Naive thymus-derived CD4-positive, alpha-beta T cell (primary cell): ENCODE measurements at regions not wholly inside any gene's neighbourhood (a gene's known extent, or its start where the extent isn't known, plus 50 kb on each side); places are given as distances from the start of the nearest gene placed in this dataset.

Source experiments
- ATAC-seq: fragments of 150-1000 bp; cut with Tn5 transposase; 2 replicates; pipeline ENCODE4 v1.10.0; 2021; ENCODE audit warnings: mild to moderate bottlenecking, moderate library complexity
- CTCF ChIA-PET: fragments of 350-600 bp; sonication (Branson Sonifier 250); formaldehyde crosslinking; loops from one replicate; lab custom pipeline; 2021; ENCODE audit warnings: antibody characterized with exemption; lab: Charles Lee
- POLR2A ChIA-PET: fragments of 350-600 bp; sonication (Branson Sonifier 250); formaldehyde crosslinking; loops from one replicate; lab custom pipeline; 2021; ENCODE audit warnings: antibody characterized with exemption, inconsistent platforms; lab: Charles Lee
- DNase-seq, 9 donors: peaks; one replicate each; pipeline versions ENCODE4 v3.0.0 to v3.0.0-alpha.2; 2020 to 2022; ENCODE audit warnings: mixed read lengths in 1 of 9
- H3K27ac ChIP-seq: one replicate; pipeline ENCODE4 v1.7.0; 2013; ENCODE audit warnings: mild to moderate bottlenecking, low read depth, low read length, moderate library complexity
- H3K27me3 ChIP-seq, 2 donors: one replicate each; pipeline ENCODE4 v1.7.0; 2013; ENCODE audit warnings: low read length in 2 of 2, mild to moderate bottlenecking in 2 of 2, moderate library complexity in 2 of 2; ENCODE audit not compliant: control insufficient read depth in 2 of 2, insufficient read depth in 2 of 2
- H3K36me3 ChIP-seq, 3 experiments: 1 replicate in 2 of 3; 2 replicates in 1 of 3; pipeline ENCODE4 v1.7.0; 2013; ENCODE audit warnings: low read length in 3 of 3, mild to moderate bottlenecking in 3 of 3, moderate library complexity in 1 of 3; ENCODE audit not compliant: insufficient read depth in 3 of 3, control insufficient read depth in 2 of 3
- H3K4me1 ChIP-seq, 2 donors: one replicate each; pipeline ENCODE4 v1.7.0; 2013; ENCODE audit warnings: low read length in 2 of 2, mild to moderate bottlenecking in 2 of 2, moderate library complexity in 1 of 2; ENCODE audit not compliant: control insufficient read depth in 2 of 2, insufficient read depth in 2 of 2
- H3K4me3 ChIP-seq: 2 replicates; pipeline ENCODE4 v1.7.0; 2013; ENCODE audit warnings: mild to moderate bottlenecking, low read length
- H3K9me3 ChIP-seq, 3 experiments: 1 replicate in 2 of 3; 2 replicates in 1 of 3; pipeline ENCODE4 v1.7.0; 2013; ENCODE audit warnings: low read length in 3 of 3; ENCODE audit not compliant: control insufficient read depth in 2 of 3
- H3K27ac Mint-ChIP-seq, 9 donors: one replicate each; pipeline ENCODE4 v1.8.0; 2020 to 2022; ENCODE audit warnings: mixed read lengths in 9 of 9, mild to moderate bottlenecking in 8 of 9, moderate library complexity in 5 of 9, inconsistent platforms in 2 of 9
- H3K27me3 Mint-ChIP-seq, 5 donors: one replicate each; pipeline ENCODE4 v1.8.0; 2021 to 2022; ENCODE audit warnings: mixed read lengths in 5 of 5, mild to moderate bottlenecking in 1 of 5
- H3K36me3 Mint-ChIP-seq, 5 donors: one replicate each; pipeline ENCODE4 v1.8.0; 2020 to 2022; ENCODE audit warnings: mixed read lengths in 5 of 5, mild to moderate bottlenecking in 3 of 5, inconsistent platforms in 1 of 5
- H3K4me1 Mint-ChIP-seq, 7 donors: one replicate each; pipeline ENCODE4 v1.8.0; 2020 to 2022; ENCODE audit warnings: mixed read lengths in 7 of 7, mild to moderate bottlenecking in 3 of 7, inconsistent platforms in 1 of 7
- H3K4me3 Mint-ChIP-seq, 10 donors: one replicate each; pipeline ENCODE4 v1.8.0; 2020 to 2022; ENCODE audit warnings: mild to moderate bottlenecking in 10 of 10, mixed read lengths in 10 of 10, moderate library complexity in 6 of 10, inconsistent platforms in 2 of 10
- H3K9me3 Mint-ChIP-seq, 11 donors: one replicate each; pipeline ENCODE4 v1.8.0; 2020 to 2022; ENCODE audit warnings: mixed read lengths in 11 of 11, mild to moderate bottlenecking in 4 of 11, inconsistent platforms in 1 of 11, moderate library complexity in 1 of 11
- intact Hi-C, 2 donors: fragments of 100-400 bp; cut with micrococcal nuclease; formaldehyde crosslinking; loops; one replicate each; pipeline ENCODE4 v1.15.1; 2023

GRCh38 chr6:168867247-168868102, 386.2 kb downstream of the THBS2 start:
- Histone ChIP-seq H3K9me3 (no peaks in the 10 kb centered on the region), H3K27ac (no peak overlapping the region), H3K27me3 (no peaks in the 10 kb centered on the region), H3K4me1 (no peaks in the 10 kb centered on the region), H3K4me3 (no peak overlapping the region), H3K36me3 (no peaks in the 10 kb centered on the region)
- Mint-ChIP-seq H3K36me3 (no peaks in the 10 kb centered on the region), H3K27me3 (peaks cover 0 to 3% (median 0%) of the 10 kb centered on the region in 5 donors), H3K4me3 (no peak overlapping the region), H3K9me3 (no peaks in the 10 kb centered on the region), H3K4me1 (peaks cover 0 to 1% (median 0%) of the 10 kb centered on the region in 7 donors), H3K27ac (no peak overlapping the region)
- POLR2A ChIA-PET, result no interaction called here
- CTCF ChIA-PET, result no interaction called here
- DNase-seq, result no peak
- ATAC-seq, result peak; percentile 26
- intact Hi-C loops, result no loop called here

- CTCF ChIA-PET, result no interaction called here
- H3K4me1 Mint-ChIP-seq, result peaks cover 0 to 1% (median 0%) of the 10 kb centered on the region in 7 donors
- intact Hi-C loops, result no loop called here
- H3K4me3 ChIP-seq, result no peak overlapping the region
- H3K9me3 ChIP-seq, result no peaks in the 10 kb centered on the region
- H3K27me3 ChIP-seq, result no peaks in the 10 kb centered on the region
- POLR2A ChIA-PET, result no interaction called here
- peaks cover 0 to 3% (median 0%) of the 10 kb centered on the region in 5 donors for H3K27me3 Mint-ChIP-seq
- H3K4me3 Mint-ChIP-seq, result no peak overlapping the region
- H3K9me3 Mint-ChIP-seq, result no peaks in the 10 kb centered on the region
- H3K36me3 Mint-ChIP-seq, result no peaks in the 10 kb centered on the region
- ATAC-seq (peak; percentile 24), DNase-seq (no peak)
- H3K27ac ChIP-seq, result no peak overlapping the region
- H3K36me3 ChIP-seq, result no peaks in the 10 kb centered on the region
- H3K27ac Mint-ChIP-seq, result no peak overlapping the region
- no peaks in the 10 kb centered on the region for H3K4me1 ChIP-seq
Observed at GRCh38 chr6:168866534-168866933, 387.1 kb downstream of the THBS2 start.

- Mint-ChIP-seq H3K4me3 (no peak overlapping the region), H3K4me1 (peaks cover 0 to 1% (median 0%) of the 10 kb centered on the region in 7 donors), H3K27me3 (peaks cover 0 to 3% (median 0%) of the 10 kb centered on the region in 5 donors), H3K9me3 (no peaks in the 10 kb centered on the region), H3K36me3 (no peaks in the 10 kb centered on the region), H3K27ac (no peak overlapping the region)
- H3K9me3 ChIP-seq, result no peaks in the 10 kb centered on the region
- DNase-seq (no peak), ATAC-seq (no peak)
- no peak overlapping the region for H3K4me3 ChIP-seq
- H3K36me3 ChIP-seq, result no peaks in the 10 kb centered on the region
- no peaks in the 10 kb centered on the region for H3K27me3 ChIP-seq
- intact Hi-C loops, result no loop called here
- ChIA-PET CTCF (no interaction called here), POLR2A (no interaction called here)
- no peak overlapping the region for H3K27ac ChIP-seq
- H3K4me1 ChIP-seq, result no peaks in the 10 kb centered on the region
Observed at GRCh38 chr6:168865522-168865921, 388.1 kb downstream of the THBS2 start.

- Histone ChIP-seq H3K4me1 (no peaks in the 10 kb centered on the region), H3K9me3 (no peaks in the 10 kb centered on the region), H3K4me3 (no peak overlapping the region), H3K27ac (no peak overlapping the region), H3K36me3 (no peaks in the 10 kb centered on the region), H3K27me3 (no peaks in the 10 kb centered on the region)
- peaks cover 0 to 7% (median 0%) of the 10 kb centered on the region in 5 donors for H3K27me3 Mint-ChIP-seq
- H3K27ac Mint-ChIP-seq, result no peak overlapping the region
- H3K36me3 Mint-ChIP-seq, result no peaks in the 10 kb centered on the region
- CTCF ChIA-PET, result no interaction called here
- peaks cover 0 to 1% (median 0%) of the 10 kb centered on the region in 7 donors for H3K4me1 Mint-ChIP-seq
- intact Hi-C loops, result no loop called here
- DNase-seq (no peak), ATAC-seq (no peak)
- H3K9me3 Mint-ChIP-seq, result no peaks in the 10 kb centered on the region
- no peak overlapping the region for H3K4me3 Mint-ChIP-seq
- POLR2A ChIA-PET, result no interaction called here
Observed at GRCh38 chr6:168864541-168865460, 388.8 kb downstream of the THBS2 start.

- intact Hi-C loops, result no loop called here
- POLR2A ChIA-PET, result no interaction called here
- peaks cover 0 to 7% (median 0%) of the 10 kb centered on the region in 5 donors for H3K27me3 Mint-ChIP-seq
- DNase-seq (no peak), ATAC-seq (no peak)
- H3K27ac ChIP-seq, result no peak overlapping the region
- no peaks in the 10 kb centered on the region for H3K4me1 ChIP-seq
- H3K4me3 Mint-ChIP-seq, result no peak overlapping the region
- no peaks in the 10 kb centered on the region for H3K27me3 ChIP-seq
- no peak overlapping the region for H3K4me3 ChIP-seq
- CTCF ChIA-PET, result no interaction called here
- H3K27ac Mint-ChIP-seq, result no peak overlapping the region
- H3K9me3 ChIP-seq, result no peaks in the 10 kb centered on the region
- H3K9me3 Mint-ChIP-seq, result no peaks in the 10 kb centered on the region
- no peaks in the 10 kb centered on the region for H3K4me1 Mint-ChIP-seq
- H3K36me3 Mint-ChIP-seq, result no peaks in the 10 kb centered on the region
- H3K36me3 ChIP-seq, result no peaks in the 10 kb centered on the region
Observed at GRCh38 chr6:168863467-168863866, 390.2 kb downstream of the THBS2 start.

- Histone ChIP-seq H3K27me3 (no peaks in the 10 kb centered on the region), H3K4me1 (no peaks in the 10 kb centered on the region), H3K9me3 (no peaks in the 10 kb centered on the region), H3K4me3 (no peak overlapping the region), H3K27ac (no peak overlapping the region), H3K36me3 (no peaks in the 10 kb centered on the region)
- H3K27me3 Mint-ChIP-seq, result peaks cover 0 to 7% (median 0%) of the 10 kb centered on the region in 5 donors
- DNase-seq, result no peak
- no peak for ATAC-seq
- H3K4me1 Mint-ChIP-seq, result no peaks in the 10 kb centered on the region
- H3K36me3 Mint-ChIP-seq, result no peaks in the 10 kb centered on the region
- H3K9me3 Mint-ChIP-seq, result no peaks in the 10 kb centered on the region
- H3K4me3 Mint-ChIP-seq, result no peak overlapping the region
- POLR2A ChIA-PET, result no interaction called here
- H3K27ac Mint-ChIP-seq, result no peak overlapping the region
- CTCF ChIA-PET, result no interaction called here
- intact Hi-C loops, result no loop called here
Observed at GRCh38 chr6:168862346-168862980, 391.2 kb downstream of the THBS2 start.
